Neuronal stem cell (in vitro differentiated cells): ENCODE measurements at regions not wholly inside any gene's neighbourhood (a gene's known extent, or its start where the extent isn't known, plus 50 kb on each side); places are given as distances from the start of the nearest gene placed in this dataset.

Experiments
- DNase-seq: peaks from one replicate; pipeline ENCODE4 v3.0.0-alpha.2; 2013; ENCODE audit warnings: low spot score
- H2AFZ ChIP-seq: one replicate; pipeline ENCODE4 v1.6.1; 2013; ENCODE audit warnings: mild to moderate bottlenecking, low read length, inconsistent platforms
- H2AK5ac ChIP-seq: 2 replicates; pipeline ENCODE4 v1.6.1; 2013; ENCODE audit warnings: low read depth, mild to moderate bottlenecking, inconsistent platforms, low read length, moderate library complexity, mixed read lengths
- H2BK120ac ChIP-seq: 2 replicates; pipeline ENCODE4 v1.6.1; 2013; ENCODE audit warnings: low read depth, mild to moderate bottlenecking, inconsistent platforms, low read length, moderate library complexity, mixed read lengths
- H2BK12ac ChIP-seq: one replicate; pipeline ENCODE4 v1.6.1; 2013; ENCODE audit warnings: low read length, inconsistent platforms
- H2BK15ac ChIP-seq: 2 replicates; pipeline ENCODE4 v1.6.1; 2013; ENCODE audit warnings: mild to moderate bottlenecking, low read length, inconsistent platforms, mixed read lengths
- H2BK5ac ChIP-seq: one replicate; pipeline ENCODE4 v1.6.1; 2013; ENCODE audit warnings: inconsistent platforms, mild to moderate bottlenecking, low read length, moderate library complexity
- H3K14ac ChIP-seq: one replicate; pipeline ENCODE4 v1.6.1; 2013; ENCODE audit warnings: low read length, inconsistent platforms
- H3K18ac ChIP-seq: 2 replicates; pipeline ENCODE4 v1.6.1; 2013; ENCODE audit warnings: low read length, inconsistent platforms
- H3K23ac ChIP-seq: 2 replicates; pipeline ENCODE4 v1.6.1; 2013; ENCODE audit warnings: low read depth, mild to moderate bottlenecking, mixed read lengths, low read length, inconsistent platforms; ENCODE audit not compliant: poor library complexity
- H3K27ac ChIP-seq: replicated peaks from 3 replicates; pipeline ENCODE4 v1.5.1; 2013; ENCODE audit warnings: low read length, inconsistent platforms
- H3K27me3 ChIP-seq, 3 experiments: 2 replicates each; pipeline ENCODE4 v1.6.1; 2013; ENCODE audit warnings: low read length in 3 of 3, mild to moderate bottlenecking in 2 of 3, inconsistent platforms in 1 of 3, low read depth in 1 of 3, mixed read lengths in 1 of 3, moderate library complexity in 1 of 3; ENCODE audit not compliant: control insufficient read depth in 3 of 3, insufficient read depth in 3 of 3
- H3K36me3 ChIP-seq, 2 donors: replicated peaks in 1 of 2; 2 replicates each; pipeline ENCODE4 v1.6.1; 2013; ENCODE audit warnings: low read length in 2 of 2; ENCODE audit not compliant: control insufficient read depth in 2 of 2, insufficient read depth in 2 of 2
- H3K4ac ChIP-seq: 2 replicates; pipeline ENCODE4 v1.6.1; 2013; ENCODE audit warnings: inconsistent platforms, mild to moderate bottlenecking, low read length, moderate library complexity
- H3K4me1 ChIP-seq, 2 donors: 1 replicate in 1 of 2; 2 replicates in 1 of 2; pipeline ENCODE4 v1.6.1; 2013; ENCODE audit warnings: low read length in 2 of 2, low read depth in 1 of 2; ENCODE audit not compliant: control insufficient read depth in 2 of 2, insufficient read depth in 1 of 2
- H3K4me2 ChIP-seq: one replicate; pipeline ENCODE4 v1.6.1; 2013; ENCODE audit warnings: mild to moderate bottlenecking, low read length, inconsistent platforms; ENCODE audit not compliant: insufficient read depth, poor library complexity, severe bottlenecking
- H3K4me3 ChIP-seq, 2 donors: 2 replicates each; pipeline ENCODE4 v1.5.1; 2013; ENCODE audit warnings: low read length in 2 of 2, mild to moderate bottlenecking in 2 of 2, inconsistent platforms in 1 of 2, moderate library complexity in 1 of 2
- H3K79me1 ChIP-seq: one replicate; pipeline ENCODE4 v1.6.1; 2013; ENCODE audit warnings: low read depth, mild to moderate bottlenecking, inconsistent platforms, low read length, moderate library complexity
- H3K9ac ChIP-seq: one replicate; pipeline ENCODE4 v1.6.1; 2013; ENCODE audit warnings: mild to moderate bottlenecking, low read depth, low read length, inconsistent platforms; ENCODE audit not compliant: poor library complexity
- H3K9me3 ChIP-seq, 2 donors: replicated peaks in 1 of 2; 2 replicates each; pipeline versions ENCODE3 to v1.6.1; 2013; ENCODE audit warnings: low read length in 2 of 2, mild to moderate bottlenecking in 2 of 2, inconsistent platforms in 1 of 2, low read depth in 1 of 2, mixed read lengths in 1 of 2, moderate library complexity in 1 of 2; ENCODE audit not compliant: control insufficient read depth in 2 of 2, insufficient read depth in 1 of 2
- H4K8ac ChIP-seq: one replicate; pipeline ENCODE4 v1.6.1; 2013; ENCODE audit warnings: low read depth, mild to moderate bottlenecking, inconsistent platforms, low read length, moderate library complexity
- H4K91ac ChIP-seq: one replicate; pipeline ENCODE4 v1.6.1; 2013; ENCODE audit warnings: low read length, low read depth, mild to moderate bottlenecking, inconsistent platforms; ENCODE audit not compliant: poor library complexity
- WGBS, 2 donors: extraction: QIAGEN DNeasy Blood & Tissue Kit; methylation state at CpG; one replicate each; pipeline ENCODE4 v1.1.7; 2013; ENCODE audit warnings: missing lambda C conversion rate in 2 of 2, mixed read lengths in 1 of 2; ENCODE audit not compliant: insufficient read length in 2 of 2, insufficient replicate concordance in 1 of 2; ENCODE audit errors: extremely low coverage in 2 of 2; 5-methylcytosine and 5-hydroxymethylcytosine counted together

GRCh38 chr14:85319101-85319500 is 210.8 kb upstream of the FLRT2 start:
- Histone ChIP-seq H3K14ac (no peak overlapping the region), H3K4me2 (no peak overlapping the region), H3K4me3 (no peak overlapping the region), H2AK5ac (no peak overlapping the region), H3K27ac (no peak overlapping the region), H3K23ac (no peak overlapping the region), H2BK5ac (no peak overlapping the region), H2BK15ac (no peak overlapping the region), H2BK12ac (no peak overlapping the region), H3K4me1 (peaks cover 2 to 12% of the 10 kb centered on the region in 2 donors), H3K9me3 (peaks cover 0 to 4% of the 10 kb centered on the region in 2 donors), H3K18ac (no peak overlapping the region), H3K9ac (no peak overlapping the region), H3K4ac (no peak overlapping the region), H4K91ac (no peak overlapping the region), H4K8ac (no peak overlapping the region), H2AFZ (no peak overlapping the region), H3K79me1 (no peaks in the 10 kb centered on the region), H3K36me3 (no peaks in the 10 kb centered on the region), H2BK120ac (no peak overlapping the region), H3K27me3 (no peaks in the 10 kb centered on the region)
- no peak for DNase-seq
- no CpG with 5 or more reads among the region's 5 CpGs for WGBS, 2 donors

- H4K91ac ChIP-seq, result no peak overlapping the region
- no peak overlapping the region for H2BK120ac ChIP-seq
- no peaks in the 10 kb centered on the region for H3K36me3 ChIP-seq
- H3K23ac ChIP-seq, result no peak overlapping the region
- H3K18ac ChIP-seq, result no peak overlapping the region
- WGBS, 2 donors, result no CpG with 5 or more reads among the region's 6 CpGs
- no peaks in the 10 kb centered on the region for H3K79me1 ChIP-seq
- no peak overlapping the region for H3K4me2 ChIP-seq
- H3K9me3 ChIP-seq, result peaks cover 0 to 4% of the 10 kb centered on the region in 2 donors
- no peak overlapping the region for H2BK5ac ChIP-seq
- H3K4ac ChIP-seq, result no peak overlapping the region
- no peak overlapping the region for H4K8ac ChIP-seq
- no peaks in the 10 kb centered on the region for H3K27me3 ChIP-seq
- H2BK12ac ChIP-seq, result no peak overlapping the region
- no peak overlapping the region for H2AK5ac ChIP-seq
- no peak overlapping the region for H2BK15ac ChIP-seq
- H3K4me1 ChIP-seq, result peaks cover 2 to 12% of the 10 kb centered on the region in 2 donors
- no peak for DNase-seq
- no peak overlapping the region for H3K4me3 ChIP-seq
- H2AFZ ChIP-seq, result peak overlapping the region; percentile 70
- no peak overlapping the region for H3K14ac ChIP-seq
- H3K9ac ChIP-seq, result no peak overlapping the region
- no peak overlapping the region for H3K27ac ChIP-seq
Measured at GRCh38 chr14:85319998-85320630, 209.8 kb upstream of the FLRT2 start.

GRCh38 chr14:85325134-85326017 is 204.6 kb upstream of the FLRT2 start:
- no peaks in the 10 kb centered on the region for H3K9me3 ChIP-seq
- no peaks in the 10 kb centered on the region for H3K36me3 ChIP-seq
- H3K27me3 ChIP-seq, result no peaks in the 10 kb centered on the region
- no peak overlapping the region for H2BK120ac ChIP-seq
- WGBS, 2 donors, result no CpG with 5 or more reads among the region's 3 CpGs
- no peak overlapping the region for H3K14ac ChIP-seq
- no peaks in the 10 kb centered on the region for H3K4me1 ChIP-seq
- H3K27ac ChIP-seq, result no peak overlapping the region
- DNase-seq, result no peak
- no peak overlapping the region for H3K23ac ChIP-seq
- no peak overlapping the region for H2AK5ac ChIP-seq
- no peak overlapping the region for H4K91ac ChIP-seq
- H2BK12ac ChIP-seq, result no peak overlapping the region
- no peak overlapping the region for H2AFZ ChIP-seq
- no peak overlapping the region for H3K18ac ChIP-seq
- no peaks in the 10 kb centered on the region for H3K79me1 ChIP-seq
- H2BK5ac ChIP-seq, result no peak overlapping the region
- no peak overlapping the region for H3K4ac ChIP-seq
- no peak overlapping the region for H3K4me2 ChIP-seq
- H4K8ac ChIP-seq, result no peak overlapping the region
- H3K4me3 ChIP-seq, result no peak overlapping the region
- no peak overlapping the region for H2BK15ac ChIP-seq
- H3K9ac ChIP-seq, result no peak overlapping the region

GRCh38 chr14:85332401-85332800 is 197.5 kb upstream of the FLRT2 start:
- Histone ChIP-seq H3K79me1 (no peaks in the 10 kb centered on the region), H2BK5ac (no peak overlapping the region), H2BK15ac (no peak overlapping the region), H3K9ac (no peak overlapping the region), H4K91ac (no peak overlapping the region), H2BK120ac (no peak overlapping the region), H3K27me3 (no peaks in the 10 kb centered on the region), H3K18ac (no peak overlapping the region), H3K36me3 (no peaks in the 10 kb centered on the region), H2AK5ac (no peak overlapping the region), H3K4me1 (no peaks in the 10 kb centered on the region), H3K23ac (no peak overlapping the region), H2BK12ac (no peak overlapping the region), H3K4ac (no peak overlapping the region), H3K27ac (no peak overlapping the region), H3K9me3 (no peaks in the 10 kb centered on the region), H2AFZ (no peak overlapping the region), H3K14ac (no peak overlapping the region), H3K4me3 (no peak overlapping the region), H4K8ac (no peak overlapping the region), H3K4me2 (no peak overlapping the region)
- DNase-seq, result no peak
- WGBS, 2 donors, result no CpG with 5 or more reads among the region's 1 CpG
